ENCODE measurements at regions not wholly inside any gene's neighbourhood (a gene's known extent, or its start where the extent isn't known, plus 50 kb on each side); places are given as distances from the start of the nearest gene placed in this dataset.

DNA sequence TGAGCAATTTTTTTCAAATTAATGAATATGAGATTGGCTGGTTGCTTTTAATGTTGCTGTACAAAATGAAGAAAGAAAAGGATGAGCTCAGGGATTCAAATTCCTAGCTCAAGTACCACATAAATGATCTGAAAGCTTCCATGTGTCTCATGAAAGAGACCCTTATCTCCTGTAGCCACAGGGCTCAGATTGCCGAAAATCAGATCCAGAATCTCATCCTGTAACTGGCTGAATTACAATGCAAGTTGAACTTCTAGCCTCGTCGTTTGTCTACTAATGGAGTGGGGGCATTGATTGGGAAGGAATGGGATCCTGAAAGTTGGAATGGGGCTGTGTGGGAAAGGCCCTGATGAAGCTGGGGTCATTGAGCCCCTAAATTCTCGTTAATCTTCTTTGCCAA is 143.4 kb upstream of the ATP6AP2 start:
- no peak overlapping the region for H3K27ac Mint-ChIP-seq
- no peak overlapping the region for H3K4me3 Mint-ChIP-seq
- H3K4me1 Mint-ChIP-seq: peaks cover 2% of the 10 kb centered on the region
- H3K27me3 Mint-ChIP-seq: peaks cover 11% of the 10 kb centered on the region
- no peak for ATAC-seq
- no peaks in the 10 kb centered on the region for H3K9me3 ChIP-seq (ENCODE audit: control insufficient read depth, low read length, poor library complexity, severe bottlenecking)
- no peaks in the 10 kb centered on the region for H3K36me3 Mint-ChIP-seq (ENCODE audit: low read depth)
- DNase-seq: no peak

DNA sequence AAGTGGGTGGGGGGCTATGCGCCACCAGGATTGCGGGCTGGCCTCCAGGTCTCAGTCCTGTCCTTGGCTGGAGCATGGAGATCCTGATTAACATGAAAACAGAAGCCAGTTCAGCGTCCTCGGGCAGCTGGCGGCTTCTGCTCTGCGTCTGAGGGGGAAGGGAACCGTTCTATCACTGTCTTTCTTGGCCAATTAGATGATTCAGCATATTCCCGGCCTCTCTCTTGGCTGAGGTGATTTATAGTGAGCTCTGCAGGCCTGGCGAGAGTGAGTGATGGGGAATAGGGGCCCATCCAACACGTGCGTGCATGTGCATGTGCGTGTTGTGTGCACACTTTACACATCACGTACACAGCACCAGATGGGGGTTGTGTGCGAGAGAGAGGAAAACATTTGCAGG is 145.8 kb upstream of the ATP6AP2 start:
- no peaks in the 10 kb centered on the region for H3K36me3 Mint-ChIP-seq (ENCODE audit: low read depth)
- ATAC-seq (no peak), DNase-seq (no peak)
- no peaks in the 10 kb centered on the region for H3K27me3 Mint-ChIP-seq
- peaks cover 2% of the 10 kb centered on the region for H3K4me1 Mint-ChIP-seq
- H3K9me3 ChIP-seq (ENCODE audit: control insufficient read depth, low read length, poor library complexity, severe bottlenecking): no peaks in the 10 kb centered on the region
- H3K4me3 Mint-ChIP-seq: no peak overlapping the region
- no peak overlapping the region for H3K27ac Mint-ChIP-seq

DNA sequence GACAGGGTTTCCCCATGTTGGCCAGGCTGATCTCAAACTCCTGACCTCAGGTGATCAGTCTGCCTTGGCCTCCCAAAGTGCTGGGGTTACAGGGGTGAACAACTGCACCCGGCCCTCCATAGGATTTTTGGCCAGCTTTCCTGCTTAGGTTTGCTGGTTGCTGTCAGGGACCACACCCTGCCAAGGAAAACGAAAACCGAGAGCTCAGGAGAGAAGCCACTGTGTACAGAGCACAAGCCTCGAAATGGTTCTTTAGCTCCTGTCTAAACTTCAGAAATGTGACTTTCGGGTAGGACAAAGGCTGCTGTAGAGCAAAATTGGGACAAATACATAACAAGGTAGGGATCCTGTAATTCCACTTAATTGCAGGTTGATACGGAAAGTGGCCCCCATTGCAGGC is 146.3 kb upstream of the ATP6AP2 start:
- Mint-ChIP-seq H3K4me1 (peaks cover 2% of the 10 kb centered on the region), H3K27me3 (no peaks in the 10 kb centered on the region), H3K4me3 (no peak overlapping the region), H3K36me3 (ENCODE audit: low read depth) (no peaks in the 10 kb centered on the region), H3K27ac (no peak overlapping the region)
- DNase-seq: no peak
- H3K9me3 ChIP-seq (ENCODE audit: control insufficient read depth, low read length, poor library complexity, severe bottlenecking): no peaks in the 10 kb centered on the region
- ATAC-seq: no peak

DNA sequence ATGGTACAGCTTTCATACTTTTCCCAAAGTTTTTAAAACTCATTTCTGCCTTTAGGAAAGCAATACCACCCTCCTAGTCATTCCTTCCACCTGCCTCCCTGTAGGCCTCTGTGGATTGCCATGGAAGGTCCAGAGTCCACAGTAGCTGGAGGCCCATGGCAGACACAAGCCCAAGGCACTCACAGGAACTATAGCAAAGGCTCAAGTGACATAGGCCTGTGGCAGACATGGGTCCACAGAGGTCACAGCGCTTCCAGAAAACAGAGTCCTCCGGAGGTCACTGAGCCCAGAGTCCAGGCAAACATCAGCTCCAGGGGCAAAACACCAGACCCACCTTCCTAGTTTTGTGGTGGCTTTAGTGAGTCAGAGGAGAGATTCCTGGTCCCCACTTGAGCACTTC is 147.6 kb upstream of the ATP6AP2 start:
- DNase-seq (no peak), ATAC-seq (no peak)
- H3K9me3 ChIP-seq (ENCODE audit: control insufficient read depth, low read length, poor library complexity, severe bottlenecking): no peaks in the 10 kb centered on the region
- H3K4me3 Mint-ChIP-seq: no peak overlapping the region
- no peaks in the 10 kb centered on the region for H3K36me3 Mint-ChIP-seq (ENCODE audit: low read depth)
- H3K27ac Mint-ChIP-seq: no peak overlapping the region
- H3K27me3 Mint-ChIP-seq: no peaks in the 10 kb centered on the region
- no peaks in the 10 kb centered on the region for H3K4me1 Mint-ChIP-seq

DNA sequence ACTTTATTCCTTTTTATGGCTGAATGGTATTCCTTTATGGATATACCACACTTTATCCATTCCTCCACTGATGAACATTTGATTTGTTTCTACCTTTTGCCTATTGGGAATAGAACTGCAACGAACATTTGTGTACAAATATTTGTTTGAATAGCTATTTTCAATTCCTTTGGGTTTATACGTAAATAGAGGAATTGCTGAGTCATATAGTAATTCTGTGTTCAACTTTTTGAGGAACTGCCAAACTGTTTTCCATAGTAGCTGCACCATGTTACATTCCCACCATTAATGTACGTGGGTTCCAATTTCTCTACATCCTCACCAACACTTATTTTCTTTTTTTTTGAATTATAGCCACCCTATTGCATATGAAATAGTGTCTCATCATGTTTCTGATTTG is 156.5 kb upstream of the ATP6AP2 start:
- H3K4me1 Mint-ChIP-seq: no peaks in the 10 kb centered on the region
- H3K27me3 Mint-ChIP-seq: no peaks in the 10 kb centered on the region
- ATAC-seq: no peak
- H3K27ac Mint-ChIP-seq: no peak overlapping the region
- no peaks in the 10 kb centered on the region for H3K9me3 ChIP-seq (ENCODE audit: control insufficient read depth, low read length, poor library complexity, severe bottlenecking)
- no peaks in the 10 kb centered on the region for H3K36me3 Mint-ChIP-seq (ENCODE audit: low read depth)
- H3K4me3 Mint-ChIP-seq: no peak overlapping the region
- no peak for DNase-seq

DNA sequence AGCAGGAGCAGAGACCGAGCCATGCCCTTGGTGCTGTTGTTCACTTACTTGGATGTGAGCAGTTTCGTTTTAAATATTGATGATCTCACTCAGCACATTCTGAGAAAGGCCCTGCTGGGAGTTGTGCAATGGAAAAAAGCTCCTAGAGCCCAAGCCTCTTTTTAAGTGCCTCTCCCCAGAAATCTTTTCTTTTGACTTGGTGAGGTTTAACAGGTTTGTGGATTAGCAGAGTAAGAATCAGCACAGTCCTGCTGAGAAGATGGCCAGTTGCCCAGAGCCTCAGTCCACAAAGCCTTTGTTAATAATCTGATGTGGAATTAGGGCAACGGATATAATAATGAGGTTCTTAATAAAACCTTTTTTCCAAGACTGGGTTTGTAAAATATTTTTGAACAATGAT is 157.5 kb upstream of the ATP6AP2 start:
- DNase-seq: no peak
- H3K27me3 Mint-ChIP-seq: no peaks in the 10 kb centered on the region

DNA sequence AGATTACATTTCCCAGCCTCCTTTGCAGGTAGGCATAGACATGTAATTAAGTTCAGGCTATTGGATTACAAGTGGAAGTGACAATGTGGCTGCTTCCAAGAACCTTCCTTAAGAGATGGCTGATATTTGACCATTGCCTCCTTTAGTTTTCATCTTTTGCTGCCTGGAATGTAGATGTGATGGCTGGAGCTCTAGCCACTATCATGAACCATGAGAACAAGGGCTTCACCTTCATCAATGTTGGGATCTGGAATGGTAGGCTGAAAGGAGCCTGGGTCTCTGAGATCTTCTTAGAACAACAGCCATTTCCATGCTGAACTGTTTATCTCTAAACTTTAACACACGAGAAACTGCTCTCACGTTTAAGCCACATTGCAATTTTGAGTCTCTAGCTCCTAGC is 158.7 kb upstream of the ATP6AP2 start:
- Mint-ChIP-seq H3K27me3 (no peaks in the 10 kb centered on the region), H3K36me3 (ENCODE audit: low read depth) (no peaks in the 10 kb centered on the region), H3K27ac (no peak overlapping the region), H3K4me3 (no peak overlapping the region), H3K4me1 (no peaks in the 10 kb centered on the region)
- ATAC-seq: no peak
- DNase-seq: no peak
- H3K9me3 ChIP-seq (ENCODE audit: control insufficient read depth, low read length, poor library complexity, severe bottlenecking): no peaks in the 10 kb centered on the region

More for the DNA sequence above, 157.5 kb upstream of the ATP6AP2 start:
- no peaks in the 10 kb centered on the region for H3K9me3 ChIP-seq (ENCODE audit: control insufficient read depth, low read length, poor library complexity, severe bottlenecking)
- ATAC-seq: no peak
- Mint-ChIP-seq H3K4me1 (no peaks in the 10 kb centered on the region), H3K4me3 (no peak overlapping the region), H3K36me3 (ENCODE audit: low read depth) (no peaks in the 10 kb centered on the region), H3K27ac (no peak overlapping the region)

DNA sequence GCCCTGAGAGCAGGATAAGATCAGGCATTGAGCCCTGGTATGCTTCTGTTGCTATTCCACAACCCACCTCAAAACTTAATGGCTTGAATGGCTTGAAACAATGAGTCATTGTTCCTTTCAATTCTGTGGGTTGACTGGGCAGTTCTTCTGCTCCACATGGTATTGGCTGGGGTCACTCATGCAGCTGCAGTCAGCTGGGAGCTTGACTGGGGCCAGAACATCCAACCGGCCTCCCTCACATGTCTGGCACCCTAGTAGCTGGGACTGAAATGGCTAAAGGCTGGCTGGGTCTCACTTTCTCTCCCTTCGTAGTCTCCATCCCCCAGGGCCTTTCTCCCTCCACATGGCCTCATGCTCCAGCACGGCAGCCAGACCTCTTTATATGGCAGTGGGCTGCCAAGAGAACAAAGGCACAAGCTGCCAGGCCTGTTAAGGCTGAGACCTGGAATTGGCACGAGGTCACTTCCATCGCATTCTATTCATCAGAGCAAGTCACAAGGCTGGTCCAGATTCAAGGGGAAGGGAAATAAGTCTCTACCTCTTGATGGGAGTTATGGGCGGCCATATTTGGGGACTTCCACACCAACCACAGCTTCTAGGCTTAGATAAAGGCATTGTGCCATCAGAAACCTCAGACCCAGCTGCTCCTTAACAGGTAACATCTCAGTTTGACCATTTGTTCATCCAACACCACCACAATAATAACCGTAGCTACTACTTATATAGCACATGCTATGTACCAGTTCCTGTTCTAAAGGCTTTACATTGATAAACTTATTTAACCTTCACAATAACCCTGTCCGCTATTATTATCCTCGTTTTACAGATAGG is 159.7 kb upstream of the ATP6AP2 start:
- no peaks in the 10 kb centered on the region for H3K9me3 ChIP-seq (ENCODE audit: control insufficient read depth, low read length, poor library complexity, severe bottlenecking)
- Mint-ChIP-seq H3K36me3 (ENCODE audit: low read depth) (no peaks in the 10 kb centered on the region), H3K4me1 (no peaks in the 10 kb centered on the region), H3K27ac (no peak overlapping the region), H3K27me3 (no peaks in the 10 kb centered on the region), H3K4me3 (no peak overlapping the region)
- ATAC-seq: no peak
- no peak for DNase-seq

DNA sequence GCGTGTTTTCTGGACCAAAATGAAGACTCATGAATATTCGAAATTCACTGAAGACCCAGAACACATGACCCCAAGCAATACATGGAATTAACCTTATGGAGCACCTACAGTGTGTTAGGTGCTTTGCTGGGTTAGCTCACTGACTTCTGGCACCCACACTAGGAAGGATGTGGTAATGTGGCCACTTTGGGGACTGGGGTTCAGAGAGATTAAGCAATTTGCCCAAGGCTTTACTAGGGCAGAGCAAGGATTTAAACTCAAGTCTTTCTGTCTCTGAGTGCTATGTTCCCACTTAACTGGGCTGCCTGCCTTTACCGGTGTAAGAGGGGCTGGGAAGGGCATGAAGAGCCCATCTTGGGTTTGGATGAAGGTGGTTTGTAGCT is 162.0 kb upstream of the ATP6AP2 start:
- Mint-ChIP-seq H3K4me3 (no peak overlapping the region), H3K27ac (no peak overlapping the region), H3K36me3 (ENCODE audit: low read depth) (peaks cover 2% of the 10 kb centered on the region), H3K4me1 (no peaks in the 10 kb centered on the region), H3K27me3 (no peaks in the 10 kb centered on the region)
- no peak for DNase-seq
- ATAC-seq: peak; percentile 75
- H3K9me3 ChIP-seq (ENCODE audit: control insufficient read depth, low read length, poor library complexity, severe bottlenecking): no peaks in the 10 kb centered on the region

DNA sequence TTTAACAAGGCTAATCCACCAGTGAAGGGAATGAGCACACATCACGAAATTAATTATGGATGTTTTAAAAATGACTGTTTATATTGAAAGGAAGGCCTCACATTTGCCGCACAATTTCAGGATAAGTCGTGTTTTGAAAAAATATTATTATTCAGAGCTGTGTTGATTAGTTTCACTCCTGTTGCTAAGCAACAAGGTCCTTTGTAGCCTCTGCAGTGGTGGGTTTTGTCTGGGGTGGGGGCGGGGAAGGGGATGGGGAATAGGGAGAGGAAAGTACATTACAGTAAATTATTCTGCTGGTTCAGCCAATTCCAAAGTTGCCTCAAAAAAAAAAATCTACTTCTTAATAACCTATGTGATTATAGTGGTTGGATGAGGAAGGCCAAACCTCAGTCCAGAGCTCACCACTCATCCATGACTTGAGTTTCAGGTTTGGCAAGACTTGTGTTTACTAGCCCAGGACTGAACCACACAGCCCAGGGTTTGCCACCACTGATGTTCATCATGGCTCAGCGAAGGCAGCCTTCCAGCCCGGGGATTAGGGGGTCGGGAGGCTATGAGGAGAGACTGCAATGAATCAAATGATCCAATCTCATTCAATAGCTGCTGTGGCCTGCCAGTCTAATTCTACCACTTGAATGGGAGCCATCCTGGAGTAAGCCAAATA is 162.5 kb upstream of the ATP6AP2 start:
- ATAC-seq: no peak
- H3K27me3 Mint-ChIP-seq: no peaks in the 10 kb centered on the region

DNA sequence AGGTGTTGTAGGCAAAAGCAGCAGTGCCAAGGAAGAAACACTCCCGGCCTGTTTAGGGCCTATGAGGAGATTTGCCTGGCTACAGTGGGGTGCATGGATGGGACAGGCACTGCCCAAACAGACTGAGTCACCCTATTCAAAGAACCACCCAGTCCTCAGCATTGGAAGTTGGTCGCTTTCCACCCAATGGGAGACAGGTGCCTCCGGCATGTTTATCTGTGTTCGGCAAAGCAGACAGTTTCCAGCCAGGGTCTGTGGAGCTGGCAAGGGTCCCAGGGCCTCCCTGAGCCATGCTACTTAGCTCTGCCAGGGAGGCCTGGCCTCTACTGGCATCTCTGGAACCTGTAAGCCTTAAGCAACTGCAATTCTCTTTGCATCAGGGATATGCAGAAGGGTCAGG is 165.1 kb upstream of the ATP6AP2 start:
- no peaks in the 10 kb centered on the region for H3K4me1 Mint-ChIP-seq
- H3K9me3 ChIP-seq (ENCODE audit: control insufficient read depth, low read length, poor library complexity, severe bottlenecking): no peaks in the 10 kb centered on the region
- no peak overlapping the region for H3K4me3 Mint-ChIP-seq
- no peak overlapping the region for H3K27ac Mint-ChIP-seq
- peaks cover 2% of the 10 kb centered on the region for H3K36me3 Mint-ChIP-seq (ENCODE audit: low read depth)
- ATAC-seq (no peak), DNase-seq (no peak)
- H3K27me3 Mint-ChIP-seq: no peaks in the 10 kb centered on the region

More for the DNA sequence above, 162.5 kb upstream of the ATP6AP2 start:
- no peak overlapping the region for H3K4me3 Mint-ChIP-seq
- no peaks in the 10 kb centered on the region for H3K9me3 ChIP-seq (ENCODE audit: control insufficient read depth, low read length, poor library complexity, severe bottlenecking)
- no peak overlapping the region for H3K27ac Mint-ChIP-seq
- no peaks in the 10 kb centered on the region for H3K4me1 Mint-ChIP-seq
- DNase-seq: no peak
- peaks cover 2% of the 10 kb centered on the region for H3K36me3 Mint-ChIP-seq (ENCODE audit: low read depth)

DNA sequence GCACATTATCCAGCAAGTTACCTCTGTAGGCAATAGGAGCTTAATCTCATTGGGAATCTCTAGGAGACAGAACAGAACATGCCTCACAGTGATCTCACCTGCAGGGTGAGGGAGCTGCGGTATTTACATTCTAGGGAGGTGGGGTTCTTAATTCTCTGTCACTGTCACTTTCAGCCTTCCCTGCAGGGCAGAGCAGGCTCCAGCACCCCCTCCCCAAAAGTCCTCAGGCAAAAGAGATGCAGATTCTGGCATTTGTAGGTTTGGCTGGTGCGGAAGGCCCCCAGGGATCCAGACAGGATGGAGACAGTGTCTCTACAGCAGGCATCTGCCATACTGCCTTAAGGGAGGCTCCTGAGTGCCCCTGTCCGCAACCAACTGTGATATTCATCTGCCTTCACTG is 166.4 kb upstream of the ATP6AP2 start:
- ATAC-seq (no peak), DNase-seq (no peak)
- H3K9me3 ChIP-seq (ENCODE audit: control insufficient read depth, low read length, poor library complexity, severe bottlenecking): no peaks in the 10 kb centered on the region
- no peak overlapping the region for H3K27ac Mint-ChIP-seq
- no peaks in the 10 kb centered on the region for H3K27me3 Mint-ChIP-seq
- no peak overlapping the region for H3K4me3 Mint-ChIP-seq
- peaks cover 2% of the 10 kb centered on the region for H3K36me3 Mint-ChIP-seq (ENCODE audit: low read depth)
- no peaks in the 10 kb centered on the region for H3K4me1 Mint-ChIP-seq

DNA sequence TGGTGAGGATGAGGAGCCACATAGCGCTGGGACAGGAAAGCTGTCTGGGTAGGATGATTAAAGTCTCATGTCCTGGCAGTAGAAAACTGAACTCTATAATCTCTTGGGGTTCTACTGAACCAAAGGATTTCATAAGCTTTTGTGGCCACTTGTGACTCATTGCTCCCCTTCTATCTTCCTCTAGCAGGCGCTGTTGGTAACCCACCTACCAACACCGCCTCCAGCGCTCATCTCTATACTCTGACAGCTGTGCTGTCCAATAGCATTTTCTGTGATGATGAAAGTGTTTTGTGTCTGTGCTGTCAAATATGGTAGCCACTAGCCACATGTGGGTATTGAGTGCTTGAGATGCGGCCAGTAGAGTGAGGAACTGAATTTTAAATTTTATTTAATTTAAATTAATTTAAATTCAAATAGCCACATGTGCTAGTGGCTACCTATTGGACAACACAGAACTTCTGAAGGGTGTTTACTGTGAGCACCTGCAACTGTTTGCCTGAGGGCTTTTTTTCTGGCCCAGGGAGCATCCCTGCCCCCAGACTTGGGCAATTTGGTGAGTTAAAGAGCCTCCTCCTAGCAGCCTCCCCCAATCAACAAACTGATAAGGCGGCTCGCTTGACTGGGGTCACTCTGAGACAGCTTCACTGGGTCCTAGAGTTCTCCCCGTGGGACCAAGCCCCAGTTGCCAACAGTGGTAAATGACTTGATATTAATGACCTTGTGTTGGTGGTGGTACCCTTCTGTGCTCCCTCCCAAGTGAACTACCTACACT is 169.2 kb upstream of the ATP6AP2 start:
- peaks cover 2% of the 10 kb centered on the region for H3K36me3 Mint-ChIP-seq (ENCODE audit: low read depth)
- H3K27ac Mint-ChIP-seq: no peak overlapping the region
- no peaks in the 10 kb centered on the region for H3K9me3 ChIP-seq (ENCODE audit: control insufficient read depth, low read length, poor library complexity, severe bottlenecking)
- ATAC-seq (no peak), DNase-seq (no peak)
- H3K4me1 Mint-ChIP-seq: no peaks in the 10 kb centered on the region
- no peak overlapping the region for H3K4me3 Mint-ChIP-seq
- no peaks in the 10 kb centered on the region for H3K27me3 Mint-ChIP-seq
